ENCODE measurements at regions not wholly inside any gene's neighbourhood (a gene's known extent, or its start where the extent isn't known, plus 50 kb on each side); places are given as distances from the start of the nearest gene placed in this dataset.

- ATAC-seq, result no peak
- no peak overlapping the region for H3K4me3 ChIP-seq
- H3K27me3 ChIP-seq, result peaks cover 4% of the 10 kb centered on the region
- H3K36me3 ChIP-seq, result no peaks in the 10 kb centered on the region
- WGBS, 2 donors (ENCODE audit: low coverage in 1 of 2), result 79 to 85% methylated on average over 2 of the region's 2 CpGs
- TF ChIP-seq POLR2A (IDR thresholded peaks at IDR 0.05) (no peak), CTCF (IDR thresholded peaks at IDR 0.05) (no peak), POLR2AphosphoS5 (IDR thresholded peaks at IDR 0.05) (no peak), EP300 (IDR thresholded peaks at IDR 0.05) (no peak)
- H3K9me3 ChIP-seq, result no peaks in the 10 kb centered on the region
- H3K27ac ChIP-seq, result no peak overlapping the region
- no peaks in the 10 kb centered on the region for H3K4me1 ChIP-seq
These were observed 492.3 kb upstream of the FAM241A start for GRCh38 chr4:111652986-111653385.

GRCh38 chr4:111662496-111662895 lies 482.8 kb upstream of the FAM241A start:
- no peak overlapping the region for H3K4me3 ChIP-seq
- WGBS, 2 donors (ENCODE audit: low coverage in 1 of 2), result 67 to 71% methylated on average over 1 of the region's 1 CpG
- no peak overlapping the region for H3K27ac ChIP-seq
- no peaks in the 10 kb centered on the region for H3K9me3 ChIP-seq
- no peaks in the 10 kb centered on the region for H3K27me3 ChIP-seq
- TF ChIP-seq EP300 (IDR thresholded peaks at IDR 0.05) (no peak), CTCF (IDR thresholded peaks at IDR 0.05) (no peak), POLR2A (IDR thresholded peaks at IDR 0.05) (no peak), POLR2AphosphoS5 (IDR thresholded peaks at IDR 0.05) (no peak)
- H3K36me3 ChIP-seq, result no peaks in the 10 kb centered on the region
- H3K4me1 ChIP-seq, result no peaks in the 10 kb centered on the region
- ATAC-seq, result no peak

- H3K9me3 ChIP-seq, result no peaks in the 10 kb centered on the region
- no peaks in the 10 kb centered on the region for H3K27me3 ChIP-seq
- no peak for ATAC-seq
- no peak overlapping the region for H3K4me3 ChIP-seq
- WGBS, 2 donors (ENCODE audit: low coverage in 1 of 2), result 0 to 7% methylated on average over 1 of the region's 1 CpG
- no peaks in the 10 kb centered on the region for H3K4me1 ChIP-seq
- H3K36me3 ChIP-seq, result no peaks in the 10 kb centered on the region
- H3K27ac ChIP-seq, result no peak overlapping the region
- TF ChIP-seq POLR2AphosphoS5 (IDR thresholded peaks at IDR 0.05) (no peak), POLR2A (IDR thresholded peaks at IDR 0.05) (no peak), CTCF (IDR thresholded peaks at IDR 0.05) (no peak), EP300 (IDR thresholded peaks at IDR 0.05) (no peak)
These were observed 480.8 kb upstream of the FAM241A start for GRCh38 chr4:111664308-111664945.

GRCh38 chr4:111666826-111667360 lies 478.4 kb upstream of the FAM241A start:
- H3K4me3 ChIP-seq, result no peak overlapping the region
- H3K27me3 ChIP-seq, result no peaks in the 10 kb centered on the region
- no peak for ATAC-seq
- H3K9me3 ChIP-seq, result no peaks in the 10 kb centered on the region
- no peaks in the 10 kb centered on the region for H3K36me3 ChIP-seq
- no peaks in the 10 kb centered on the region for H3K4me1 ChIP-seq
- H3K27ac ChIP-seq, result no peak overlapping the region
- TF ChIP-seq EP300 (IDR thresholded peaks at IDR 0.05) (no peak), POLR2AphosphoS5 (IDR thresholded peaks at IDR 0.05) (no peak), CTCF (IDR thresholded peaks at IDR 0.05) (no peak), POLR2A (IDR thresholded peaks at IDR 0.05) (no peak)
- WGBS, 2 donors (ENCODE audit: low coverage in 1 of 2), result 41 to 52% methylated on average over 2 of the region's 2 CpGs

DNA sequence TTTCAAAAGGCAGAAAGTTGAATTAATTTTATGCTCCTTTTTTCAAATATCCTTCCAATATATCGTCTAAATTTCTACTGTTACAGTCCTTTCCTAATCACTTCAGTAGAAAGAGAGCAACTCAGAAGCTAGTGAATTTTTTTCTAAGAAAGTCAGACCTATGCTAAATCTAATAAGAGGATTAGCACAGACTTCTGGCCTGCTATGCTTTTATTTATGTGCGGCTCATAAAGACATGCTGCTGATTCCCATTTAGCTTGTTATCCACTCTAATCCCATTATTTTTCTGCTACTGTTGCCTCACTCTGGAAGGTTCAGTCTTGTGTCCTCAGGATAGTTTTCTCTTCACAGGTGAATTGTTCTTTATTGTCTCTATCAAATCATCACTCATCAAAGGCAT lies 473.5 kb upstream of the FAM241A start:
- Histone ChIP-seq H3K27ac (no peak overlapping the region), H3K36me3 (no peaks in the 10 kb centered on the region), H3K4me1 (no peaks in the 10 kb centered on the region), H3K27me3 (no peaks in the 10 kb centered on the region), H3K9me3 (no peaks in the 10 kb centered on the region), H3K4me3 (no peak overlapping the region)
- 64 to 78% methylated on average over 2 of the region's 2 CpGs for WGBS, 2 donors (ENCODE audit: low coverage in 1 of 2)
- no peak for ATAC-seq
- TF ChIP-seq CTCF (IDR thresholded peaks at IDR 0.05), result no peak
- TF ChIP-seq POLR2AphosphoS5 (IDR thresholded peaks at IDR 0.05), result no peak
- no peak for TF ChIP-seq POLR2A (IDR thresholded peaks at IDR 0.05)
- TF ChIP-seq EP300 (IDR thresholded peaks at IDR 0.05), result no peak
